ENCODE measurements at regions not wholly inside any gene's neighbourhood (a gene's known extent, or its start where the extent isn't known, plus 50 kb on each side); places are given as distances from the start of the nearest gene placed in this dataset.
A peak's percentile ranks its signal among the peaks of the same experiment; 100 is the strongest.

DNA sequence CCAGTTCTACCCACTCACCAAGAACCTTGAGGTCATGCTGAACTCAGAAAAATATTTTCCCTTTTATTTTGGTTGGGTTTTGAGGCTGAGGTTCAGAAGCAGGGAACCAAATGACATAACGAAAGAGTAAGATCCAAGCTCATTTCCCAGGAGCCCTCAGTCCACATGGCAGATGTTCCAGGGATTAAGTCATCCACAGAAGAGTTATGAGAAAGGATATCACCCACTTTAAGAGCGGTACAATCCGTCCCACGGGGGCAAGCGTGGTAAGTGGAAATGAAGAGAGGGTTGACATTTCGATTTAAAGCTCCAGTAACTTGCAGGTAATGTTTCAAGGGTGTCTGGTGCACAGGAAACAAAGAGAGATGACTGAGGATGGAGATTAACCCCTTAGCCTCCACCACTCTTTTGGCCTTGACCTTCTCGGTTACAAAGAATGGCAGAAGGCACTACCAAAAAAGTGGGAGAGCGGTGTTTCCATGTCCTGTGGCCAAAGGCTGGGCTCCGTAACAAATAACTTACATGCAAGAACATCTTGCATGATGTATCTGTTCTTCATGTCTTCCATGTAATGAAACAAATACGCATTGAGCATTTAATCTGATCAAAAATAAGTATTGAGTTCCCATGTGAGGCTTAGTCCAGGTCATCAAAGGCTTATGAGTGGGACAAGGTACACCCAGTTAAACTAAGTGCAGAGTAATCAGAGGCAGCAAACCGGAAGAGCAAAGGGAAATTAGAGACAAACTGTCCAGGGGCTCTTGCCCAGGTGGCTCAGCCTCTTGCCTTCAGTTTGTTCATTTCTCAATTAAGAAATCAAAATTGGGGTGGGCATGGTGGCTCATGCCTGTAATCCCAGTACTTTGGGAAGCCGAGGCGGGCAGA, 241.4 kb downstream of the TOMM20 start:
- FAIRE-seq: no peak
- DNase-seq (ENCODE audit: insufficient read length, low spot score): no peak

- FAIRE-seq (no peak), DNase-seq (ENCODE audit: insufficient read length, low spot score) (no peak)
These were observed 242.3 kb downstream of the TOMM20 start for GRCh38 chr1:234886081-234886984.

DNA sequence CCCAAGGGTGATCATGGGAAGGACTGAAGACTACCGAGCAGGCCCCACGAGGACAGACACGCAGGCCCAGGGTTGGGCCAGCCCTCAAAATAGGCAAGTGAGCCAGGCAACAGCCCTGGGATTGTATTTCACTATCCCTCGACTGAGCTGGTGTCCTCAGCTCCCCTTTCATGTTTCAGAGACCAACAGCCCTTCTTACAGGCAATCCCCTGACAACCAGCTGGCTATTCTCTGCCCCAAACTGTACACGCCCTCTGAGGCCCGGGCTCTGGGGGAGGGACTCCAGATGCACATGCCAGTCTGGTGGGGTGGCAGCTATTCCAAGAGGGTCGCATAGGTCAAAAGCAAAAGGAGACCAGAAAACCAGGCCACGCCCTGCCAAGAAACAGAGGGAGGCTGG, 243.0 kb downstream of the TOMM20 start:
- DNase-seq (ENCODE audit: insufficient read length, low spot score) (no peak), FAIRE-seq (no peak)

- DNase-seq (ENCODE audit: insufficient read length, low spot score) (no peak), FAIRE-seq (no peak)
These were observed 243.9 kb downstream of the TOMM20 start for GRCh38 chr1:234884701-234885100.

DNA sequence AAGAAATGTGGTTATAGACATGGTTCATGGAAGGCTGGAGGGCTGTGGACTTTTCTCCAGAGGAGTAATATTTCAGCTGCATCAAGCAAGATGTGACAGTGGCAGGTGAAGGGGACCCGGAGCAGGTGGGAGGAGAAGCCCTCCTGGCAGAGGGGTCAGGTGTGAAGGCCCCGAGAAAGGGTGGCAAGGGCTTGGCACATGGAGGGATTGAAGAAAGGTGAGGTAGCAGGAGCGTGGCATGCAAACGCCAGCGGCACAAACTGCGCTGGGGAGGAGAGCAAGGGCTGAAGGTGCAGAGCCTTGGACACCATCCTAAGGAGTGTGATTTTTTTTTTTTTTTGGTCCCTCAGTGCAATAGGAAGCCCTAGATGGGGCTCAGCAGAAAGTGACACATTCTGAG, 244.6 kb downstream of the TOMM20 start:
- DNase-seq (ENCODE audit: insufficient read length, low spot score) (no peak), FAIRE-seq (no peak)

DNA sequence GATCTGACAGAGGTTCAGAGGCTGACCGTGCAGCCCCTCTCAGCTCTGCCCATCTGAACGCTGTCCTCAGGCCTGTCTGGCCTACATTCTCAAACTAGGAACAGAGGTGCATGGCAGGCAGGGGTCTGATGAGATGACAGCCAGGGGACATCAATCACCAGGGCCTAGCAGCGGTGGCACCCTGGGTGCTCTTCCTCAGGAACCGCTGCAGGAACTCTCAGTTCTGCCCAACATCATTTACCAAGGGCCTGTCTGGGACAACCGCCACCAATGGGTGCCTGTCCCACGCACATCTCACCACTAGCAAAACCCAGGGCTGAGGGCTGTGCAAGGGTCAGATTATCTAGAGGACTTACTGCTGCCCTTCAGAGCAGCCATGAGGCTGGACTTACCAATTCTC, 245.7 kb downstream of the TOMM20 start:
- FAIRE-seq (no peak), DNase-seq (ENCODE audit: insufficient read length, low spot score) (no peak)

DNA sequence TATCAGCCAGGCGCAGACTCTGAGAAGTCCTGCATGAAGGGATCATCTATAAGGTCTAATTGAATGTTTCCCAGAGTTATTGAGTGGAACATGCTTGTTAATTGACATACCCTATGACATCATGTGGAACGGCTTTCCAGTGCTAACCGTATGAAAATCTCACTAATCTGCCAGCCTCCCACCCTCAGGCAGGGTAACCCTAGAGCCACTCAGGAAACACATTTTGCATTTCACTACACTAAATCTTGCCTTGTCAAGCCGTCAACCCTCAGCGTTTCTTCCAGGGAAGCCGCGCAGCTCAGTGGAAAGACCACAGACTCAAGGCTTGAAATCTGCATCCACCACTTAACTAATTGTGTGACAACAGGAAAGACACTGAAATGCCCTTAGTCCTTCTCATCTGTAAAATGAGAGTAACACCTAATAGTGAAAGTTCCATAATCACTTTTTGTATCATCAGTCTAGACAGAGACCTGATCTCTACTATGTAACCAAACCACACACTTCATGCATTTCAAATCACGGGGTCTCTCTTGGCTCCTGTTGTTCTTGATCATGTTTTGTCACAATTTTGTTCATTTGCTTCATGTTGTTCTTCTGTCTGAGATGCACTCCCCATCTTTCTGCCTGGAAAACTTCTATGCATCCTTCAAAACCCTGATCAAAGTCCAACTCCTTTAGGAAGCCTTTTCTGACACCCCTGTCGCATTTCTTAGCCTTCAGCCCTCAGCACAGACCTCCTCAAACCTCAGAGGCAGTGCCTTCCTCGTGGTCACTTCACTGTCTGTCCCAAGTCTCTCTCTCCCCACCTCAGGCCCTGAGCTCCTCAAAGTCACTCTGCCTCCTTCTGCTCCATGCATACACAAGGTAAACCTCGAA, 246.5 kb downstream of the TOMM20 start:
- peak; percentile 64 for FAIRE-seq

DNA sequence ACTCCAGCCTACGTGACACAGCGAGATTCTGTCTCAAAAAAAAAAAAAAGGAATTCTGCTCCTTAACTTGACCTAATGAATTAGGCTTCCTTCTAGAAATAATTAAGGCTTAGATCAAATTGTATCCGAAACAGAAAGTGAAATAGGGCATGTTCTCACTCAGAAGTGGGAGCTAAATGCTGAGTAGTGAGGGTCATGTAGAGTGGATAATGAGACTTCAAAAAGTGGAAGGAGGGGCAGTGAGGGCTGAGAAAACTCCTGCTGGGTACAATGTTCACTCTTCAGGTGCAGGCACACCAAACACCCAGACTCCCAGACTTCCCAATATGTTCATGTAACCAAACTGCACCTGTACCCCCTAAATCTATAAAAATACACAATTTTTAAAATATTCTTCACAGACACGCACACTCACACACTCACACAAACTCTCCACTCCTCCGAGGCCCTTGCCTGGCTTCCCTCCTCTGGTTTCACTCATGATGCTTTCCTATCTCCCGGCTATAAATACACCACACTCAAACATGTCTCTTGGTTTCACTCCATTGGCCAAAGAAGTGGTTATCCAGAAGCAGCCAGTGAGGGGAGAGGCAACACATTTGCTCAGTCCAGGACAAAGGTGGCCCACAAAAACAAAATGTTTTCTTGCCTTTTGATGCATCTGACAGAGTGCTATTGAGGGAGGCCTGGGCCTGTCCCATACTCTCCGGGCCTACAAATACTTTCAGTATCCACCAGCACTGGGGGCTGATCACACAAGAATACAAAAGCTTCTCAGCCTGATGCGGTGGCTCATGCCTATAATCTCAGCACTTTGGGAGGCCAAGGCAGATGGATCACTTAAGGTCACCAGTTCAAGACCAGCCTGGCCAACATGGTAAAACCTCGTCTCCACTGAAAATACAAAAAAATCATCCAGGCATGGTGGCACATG, 249.2 kb downstream of the TOMM20 start:
- FAIRE-seq: no peak

More for the DNA sequence above, 246.5 kb downstream of the TOMM20 start:
- DNase-seq (ENCODE audit: insufficient read length, low spot score): peak; percentile 57

GRCh38 chr1:234878288-234878687, 250.3 kb downstream of the TOMM20 start:
- DNase-seq (ENCODE audit: insufficient read length, low spot score) (no peak), FAIRE-seq (no peak)

More for the DNA sequence above, 249.2 kb downstream of the TOMM20 start:
- DNase-seq (ENCODE audit: insufficient read length, low spot score): no peak

- no peak for FAIRE-seq
- no peak for DNase-seq (ENCODE audit: insufficient read length, low spot score)
These were observed 250.9 kb downstream of the TOMM20 start for GRCh38 chr1:234877761-234878160.

DNA sequence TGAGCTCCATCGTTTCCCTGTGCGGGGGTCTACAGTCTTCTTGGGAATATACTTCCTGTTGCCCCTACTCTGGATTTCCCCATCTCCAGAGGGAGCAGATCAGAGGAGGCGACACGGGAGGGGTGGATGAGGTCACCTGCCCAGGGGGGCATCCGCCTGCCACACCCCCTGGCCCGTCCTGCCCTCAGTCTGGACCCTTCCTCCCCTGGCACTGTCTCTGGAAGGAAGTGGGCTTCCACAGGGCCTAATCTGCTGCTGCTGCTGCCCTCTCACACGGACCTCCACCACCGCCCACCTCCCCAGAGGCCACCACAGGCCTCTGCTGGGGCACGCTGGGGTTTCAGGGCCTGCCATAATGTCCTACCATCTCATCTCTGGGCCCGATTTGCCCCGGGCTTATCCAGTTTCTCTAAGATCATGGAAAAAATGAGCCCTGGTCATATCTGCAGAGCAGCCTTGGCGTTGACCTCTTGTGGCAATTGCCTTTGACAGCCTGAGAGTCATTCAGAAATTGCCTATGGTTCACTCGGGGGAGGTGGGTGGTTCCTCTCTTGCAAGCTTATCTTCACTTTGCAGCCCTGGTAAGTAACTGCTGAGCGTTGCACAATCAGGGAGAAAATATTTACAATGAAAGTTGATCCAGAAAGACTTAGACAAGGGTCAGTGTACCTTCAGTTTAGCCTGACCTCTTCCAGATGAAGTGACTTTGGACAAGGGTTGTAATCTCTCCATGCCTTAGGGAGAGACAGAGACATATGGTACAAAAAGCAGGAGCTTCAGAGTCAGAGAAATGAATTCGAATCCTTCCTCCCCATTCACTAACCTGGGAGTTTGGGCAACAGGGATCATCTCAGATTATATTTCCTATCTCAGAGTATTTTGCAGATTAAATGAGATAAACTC, 252.4 kb downstream of the TOMM20 start:
- DNase-seq (ENCODE audit: insufficient read length, low spot score): no peak
- no peak for FAIRE-seq

GRCh38 chr1:234875328-234875952, 253.2 kb downstream of the TOMM20 start:
- FAIRE-seq (no peak), DNase-seq (ENCODE audit: insufficient read length, low spot score) (no peak)

- FAIRE-seq: no peak
- DNase-seq (ENCODE audit: insufficient read length, low spot score): no peak
These were observed 254.0 kb downstream of the TOMM20 start for GRCh38 chr1:234874291-234875288.

DNA sequence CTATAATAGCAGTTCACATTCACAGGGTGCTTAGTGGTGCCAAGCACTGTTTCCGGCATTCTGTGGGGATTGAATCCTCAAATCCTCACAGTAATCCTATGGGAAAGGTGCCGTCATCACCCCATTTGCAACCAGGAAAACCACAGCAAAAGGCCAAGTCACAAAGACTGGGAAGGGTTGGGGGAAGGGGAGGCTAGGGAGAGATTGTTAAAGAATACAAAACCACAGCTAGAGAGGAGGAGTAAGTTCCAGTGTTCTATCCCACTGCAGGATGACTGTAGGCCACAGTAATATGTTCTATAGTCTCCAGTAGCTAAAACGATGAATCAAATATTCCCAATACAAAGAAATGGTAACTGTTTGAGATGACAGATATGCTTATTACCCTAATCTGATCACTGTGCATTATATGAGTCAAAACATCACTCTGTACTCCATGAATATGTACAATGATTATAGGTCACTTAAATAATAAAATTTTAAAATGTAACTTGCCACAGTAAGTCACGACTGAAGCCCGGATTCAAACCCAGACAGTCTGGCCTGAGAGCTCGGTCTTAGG, 256.8 kb downstream of the TOMM20 start:
- DNase-seq (ENCODE audit: insufficient read length, low spot score): no peak

DNA sequence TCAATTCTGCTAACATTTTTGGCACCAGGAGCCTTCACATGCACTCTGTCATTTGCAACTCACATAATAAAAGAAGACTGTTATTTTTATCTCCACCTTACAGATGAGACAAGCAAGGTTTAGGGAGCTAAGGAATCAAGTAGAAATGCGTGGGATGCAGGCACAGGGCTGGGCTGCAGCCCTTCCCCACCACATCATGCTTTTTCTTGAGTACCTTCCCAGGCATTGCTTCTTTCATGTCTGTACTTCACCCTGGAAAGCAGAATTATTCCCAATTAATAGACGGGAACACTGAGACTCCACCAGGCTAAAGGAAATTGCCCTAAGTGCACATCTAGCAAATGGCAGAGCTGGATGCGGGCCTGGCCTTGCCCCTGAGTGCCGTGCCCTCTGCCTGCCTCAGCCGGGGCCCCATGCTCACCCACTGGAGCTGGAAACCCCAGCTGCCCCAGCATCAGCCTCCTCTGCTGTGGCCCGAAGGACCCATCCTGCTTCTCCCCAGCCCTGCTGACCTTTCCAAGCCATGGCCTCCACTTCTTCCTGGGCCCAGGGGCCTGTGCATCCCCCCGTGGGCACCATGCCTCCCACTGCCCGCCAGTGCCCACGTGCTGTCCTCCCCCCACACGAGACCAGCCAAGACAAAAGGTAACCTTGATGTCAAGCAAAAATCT, 257.5 kb downstream of the TOMM20 start:
- FAIRE-seq (no peak), DNase-seq (ENCODE audit: insufficient read length, low spot score) (no peak)

More for the DNA sequence above, 256.8 kb downstream of the TOMM20 start:
- FAIRE-seq: no peak
